Fibroblast of lung (primary cell): ENCODE measurements at regions not wholly inside any gene's neighbourhood (a gene's known extent, or its start where the extent isn't known, plus 50 kb on each side); places are given as distances from the start of the nearest gene placed in this dataset.

Experiments used
- DNase-seq, 2 donors: peaks; one replicate each; pipeline versions ENCODE4 v3.0.0 to v3.0.0-alpha.2; 2010; ENCODE audit warnings: low read depth in 2 of 2
- H2AFZ ChIP-seq: 2 replicates; pipeline ENCODE4 v1.5.1; 2012; ENCODE audit warnings: low read length, control low read depth, inconsistent platforms
- H3K27ac ChIP-seq: 2 replicates; pipeline ENCODE4 v1.5.1; 2011; ENCODE audit warnings: low read length, control low read depth; ENCODE audit not compliant: insufficient read depth
- H3K27me3 ChIP-seq: 2 replicates; pipeline ENCODE4 v1.5.1; 2011; ENCODE audit warnings: mild to moderate bottlenecking, low read length; ENCODE audit not compliant: control insufficient read depth, insufficient read depth
- H3K36me3 ChIP-seq: 2 replicates; pipeline ENCODE4 v1.5.1; 2011; ENCODE audit warnings: low read length; ENCODE audit not compliant: control insufficient read depth, insufficient read depth
- H3K4me1 ChIP-seq: 2 replicates; pipeline ENCODE4 v1.5.1; 2011; ENCODE audit warnings: low read length; ENCODE audit not compliant: control insufficient read depth, insufficient read depth; ENCODE audit errors: extremely low read depth
- H3K4me2 ChIP-seq: 2 replicates; pipeline ENCODE4 v1.5.1; 2011; ENCODE audit warnings: low read length, control low read depth; ENCODE audit not compliant: insufficient read depth; ENCODE audit errors: extremely low read depth
- H3K4me3 ChIP-seq, 4 experiments: fragments of 200-600 bp in 1 of 4; sonication (generic) in 1 of 4; replicated peaks in 1 of 4; 2 replicates each; pipeline ENCODE4 v1.5.1; 2011 to 2016; ENCODE audit warnings: low read length in 4 of 4, low read depth in 3 of 4, mild to moderate bottlenecking in 3 of 4, control low read depth in 2 of 4, inconsistent platforms in 1 of 4, mixed read lengths in 1 of 4; ENCODE audit not compliant: insufficient read depth in 1 of 4; ENCODE audit errors: control extremely low read depth in 1 of 4
- H3K79me2 ChIP-seq: 2 replicates; pipeline ENCODE4 v1.5.1; 2012; ENCODE audit warnings: mild to moderate bottlenecking, low read length, inconsistent platforms; ENCODE audit not compliant: control insufficient read depth, insufficient read depth
- H3K9ac ChIP-seq: 2 replicates; pipeline ENCODE4 v1.5.1; 2011; ENCODE audit warnings: mild to moderate bottlenecking, low read length, control low read depth; ENCODE audit not compliant: insufficient read depth
- H3K9me3 ChIP-seq: 2 replicates; pipeline ENCODE4 v1.5.1; 2012; ENCODE audit warnings: low read depth, low read length; ENCODE audit not compliant: control insufficient read depth, insufficient read depth
- H4K20me1 ChIP-seq: 2 replicates; pipeline ENCODE4 v1.5.1; 2011; ENCODE audit warnings: low read length; ENCODE audit not compliant: control insufficient read depth, insufficient read depth; ENCODE audit errors: extremely low read depth
- CTCF ChIP-seq, 2 donors: IDR thresholded peaks in 1 of 2; conservative IDR thresholded peaks in 1 of 2; 1 replicate in 1 of 2; 2 replicates in 1 of 2; pipeline ENCODE4 v1.5.1; 2011 to 2012; ENCODE audit warnings: low read length in 2 of 2, control low read depth in 1 of 2, inconsistent platforms in 1 of 2, low read depth in 1 of 2, mild to moderate bottlenecking in 1 of 2
- EZH2 ChIP-seq: IDR thresholded peaks from 2 replicates; pipeline ENCODE4 v1.5.1; 2012; ENCODE audit warnings: low read length, control low read depth, mild to moderate bottlenecking; ENCODE audit errors: missing control alignments

- H3K4me2 ChIP-seq = no peak overlapping the region
- H3K27ac ChIP-seq = no peak overlapping the region
- TF ChIP-seq CTCF (conservative IDR thresholded peaks at IDR 0.05 in 1 of 2, IDR thresholded peaks at IDR 0.05 in 1 of 2; ENCODE audit: low read depth in 1 of 2, low read length in 2 of 2) (no peak), EZH2 (no peak)
- H3K9ac ChIP-seq = no peak overlapping the region
- H3K27me3 ChIP-seq = no peaks in the 10 kb centered on the region
- no peaks in the 10 kb centered on the region for H4K20me1 ChIP-seq
- DNase-seq = no peak
- H3K4me3 ChIP-seq = no peak overlapping the region
- no peaks in the 10 kb centered on the region for H3K36me3 ChIP-seq
- no peak overlapping the region for H2AFZ ChIP-seq
- H3K4me1 ChIP-seq = no peaks in the 10 kb centered on the region
- no peaks in the 10 kb centered on the region for H3K79me2 ChIP-seq
- no peaks in the 10 kb centered on the region for H3K9me3 ChIP-seq
Observed at GRCh38 chr13:33956346-33956745, 138.4 kb downstream of the RFC3 start.

- Histone ChIP-seq H3K27ac (no peak overlapping the region), H3K4me2 (no peak overlapping the region), H4K20me1 (no peaks in the 10 kb centered on the region), H3K9ac (no peak overlapping the region), H3K4me3 (no peak overlapping the region), H3K36me3 (no peaks in the 10 kb centered on the region), H3K79me2 (no peaks in the 10 kb centered on the region), H3K9me3 (no peaks in the 10 kb centered on the region), H2AFZ (no peak overlapping the region), H3K27me3 (no peaks in the 10 kb centered on the region), H3K4me1 (no peaks in the 10 kb centered on the region)
- TF ChIP-seq EZH2 = no peak
- no peak for TF ChIP-seq CTCF (conservative IDR thresholded peaks at IDR 0.05 in 1 of 2, IDR thresholded peaks at IDR 0.05 in 1 of 2; ENCODE audit: low read depth in 1 of 2, low read length in 2 of 2)
- DNase-seq = no peak
Observed at GRCh38 chr13:33957497-33957905, 139.6 kb downstream of the RFC3 start.

GRCh38 chr13:33958964-33959363 is 141.0 kb downstream of the RFC3 start:
- no peaks in the 10 kb centered on the region for H3K4me1 ChIP-seq
- H3K9ac ChIP-seq = no peak overlapping the region
- DNase-seq = no peak
- no peaks in the 10 kb centered on the region for H3K79me2 ChIP-seq
- no peaks in the 10 kb centered on the region for H3K36me3 ChIP-seq
- H3K4me2 ChIP-seq = no peak overlapping the region
- H3K4me3 ChIP-seq = no peak overlapping the region
- H2AFZ ChIP-seq = no peak overlapping the region
- no peaks in the 10 kb centered on the region for H3K9me3 ChIP-seq
- no peaks in the 10 kb centered on the region for H3K27me3 ChIP-seq
- H3K27ac ChIP-seq = no peak overlapping the region
- H4K20me1 ChIP-seq = no peaks in the 10 kb centered on the region
- TF ChIP-seq CTCF (conservative IDR thresholded peaks at IDR 0.05 in 1 of 2, IDR thresholded peaks at IDR 0.05 in 1 of 2; ENCODE audit: low read depth in 1 of 2, low read length in 2 of 2) (no peak), EZH2 (no peak)
